HepG2 (cell line): ENCODE measurements at regions not wholly inside any gene's neighbourhood (a gene's known extent, or its start where the extent isn't known, plus 50 kb on each side); places are given as distances from the start of the nearest gene placed in this dataset.

ENCODE experiments used
- ATAC-seq: fragments of 200-7000 bp; cut with Tn5 transposase; 3 replicates; pipeline ENCODE4 v1.9.1; 2020; ENCODE audit warnings: mild to moderate bottlenecking, moderate library complexity
- BruUV-seq: library from RNA; stranded (reverse); fragments of 400-500 nt; replicated peaks from 2 replicates; lab custom pipeline; 2021; lab: Mats Ljungman, UMichigan
- CTCF ChIA-PET: fragments of 300-600 bp; formaldehyde crosslinking; extraction: SDS; loops from one replicate; lab custom pipeline; 2021; ENCODE audit warnings: low total read pairs, inconsistent platforms, low intra/inter-chr PET ratio; lab: Yijun Ruan, JAX
- POLR2A ChIA-PET: fragments of 350-600 bp; sonication (Branson Sonifier 250); formaldehyde crosslinking; loops from one replicate; lab custom pipeline; 2020; ENCODE audit warnings: antibody characterized with exemption, inconsistent platforms; lab: Yijun Ruan, JAX
- DNase-seq: peaks from one replicate; pipeline ENCODE4 v3.0.0-alpha.2; 2015; ENCODE audit warnings: low spot score
- FAIRE-seq: peaks from 3 replicates; lab custom pipeline; 2011; peaks lifted over from hg19 to GRCh38; lab: Jason Lieb, UNC
- H2AFZ ChIP-seq: one replicate; pipeline ENCODE4 v1.6.1; 2011; ENCODE audit warnings: low read length, inconsistent platforms
- H3K27ac ChIP-seq: fragments of 300-600 bp; 3 replicates; pipeline ENCODE4 v1.8.0; 2011; ENCODE audit warnings: mixed run types, mild to moderate bottlenecking, mixed read lengths, low read length, inconsistent platforms; ENCODE audit not compliant: insufficient read depth; ENCODE audit errors: extremely low read length
- H3K27me3 ChIP-seq, 2 experiments: fragments of 200-600 bp in 1 of 2; 2 replicates in 1 of 2; 3 replicates in 1 of 2; pipeline versions ENCODE4 v1.6.0 to v1.8.0; 2011; ENCODE audit warnings: low read length in 2 of 2, mild to moderate bottlenecking in 2 of 2, moderate library complexity in 2 of 2, inconsistent platforms in 1 of 2; ENCODE audit not compliant: insufficient read depth in 2 of 2, control insufficient read depth in 1 of 2
- H3K36me3 ChIP-seq, 2 experiments: fragments of 200-600 bp in 1 of 2; replicated peaks in 1 of 2; 2 replicates in 1 of 2; 3 replicates in 1 of 2; pipeline versions ENCODE4 v1.5.1 to v1.8.0; 2011; ENCODE audit warnings: low read length in 2 of 2, inconsistent platforms in 1 of 2; ENCODE audit not compliant: insufficient read depth in 2 of 2, control insufficient read depth in 1 of 2
- H3K4me1 ChIP-seq: 2 replicates; pipeline ENCODE4 v1.5.1; 2012; ENCODE audit warnings: low read length, inconsistent platforms; ENCODE audit not compliant: insufficient read depth
- H3K4me2 ChIP-seq: 2 replicates; pipeline ENCODE4 v1.6.0; 2011; ENCODE audit warnings: low read depth, low read length, inconsistent platforms
- H3K4me3 ChIP-seq, 3 experiments: fragments of 200-600 bp in 1 of 3; sonication (generic), shearing (Covaris generic) in 1 of 3; replicated peaks in 1 of 3; 2 replicates each; pipeline ENCODE4 v1.5.1; 2011 to 2016; ENCODE audit warnings: low read length in 3 of 3, inconsistent platforms in 2 of 3, low read depth in 2 of 3, mild to moderate bottlenecking in 2 of 3, control low read depth in 1 of 3, mixed read lengths in 1 of 3; ENCODE audit not compliant: insufficient read depth in 1 of 3
- H3K79me2 ChIP-seq: one replicate; pipeline ENCODE4 v1.6.1; 2011; ENCODE audit warnings: low read length, inconsistent platforms; ENCODE audit not compliant: insufficient read depth
- H3K9ac ChIP-seq: 2 replicates; pipeline ENCODE4 v1.6.0; 2011; ENCODE audit warnings: mild to moderate bottlenecking, low read depth, low read length, inconsistent platforms; ENCODE audit not compliant: insufficient read depth
- H3K9me3 ChIP-seq: 2 replicates; pipeline ENCODE4 v1.5.1; 2012; ENCODE audit warnings: mild to moderate bottlenecking, low read length
- H4K20me1 ChIP-seq: 2 replicates; pipeline ENCODE4 v1.6.0; 2011; ENCODE audit warnings: inconsistent platforms, mild to moderate bottlenecking, low read length, moderate library complexity; ENCODE audit not compliant: insufficient read depth
- ELF3 ChIP-seq: IDR thresholded peaks from 2 replicates; pipeline ENCODE4 v1.6.1; 2016; ENCODE audit warnings: missing genetic modification reagents, missing compliant biosample characterization
- HIC2 ChIP-seq: sonication (generic); formaldehyde crosslinking; IDR thresholded peaks from 2 replicates; pipeline ENCODE4 v1.9.0; 2022; ENCODE audit warnings: low read depth, missing genetic modification reagents
- NFYB ChIP-seq: sonication (generic); formaldehyde crosslinking; IDR thresholded peaks from 2 replicates; pipeline ENCODE4 v1.4.0; 2020; ENCODE audit warnings: missing genetic modification reagents
- RCOR2 ChIP-seq: IDR thresholded peaks from 2 replicates; pipeline ENCODE4 v1.6.1; 2016; ENCODE audit warnings: missing biosample characterization, missing genetic modification reagents
- TMF1 ChIP-seq: sonication (generic); formaldehyde crosslinking; IDR thresholded peaks from 2 replicates; pipeline ENCODE4 v1.8.1; 2022; ENCODE audit warnings: low read depth, missing genetic modification reagents
- ZNF235 ChIP-seq: sonication (generic); formaldehyde crosslinking; IDR thresholded peaks from 2 replicates; pipeline ENCODE4 v1.8.1; 2023; ENCODE audit warnings: mild to moderate bottlenecking, missing genetic modification reagents, borderline replicate concordance
- ZNF33B ChIP-seq: sonication (generic); formaldehyde crosslinking; IDR thresholded peaks from 2 replicates; pipeline ENCODE4 v1.5.1; 2020; ENCODE audit warnings: mild to moderate bottlenecking, missing genetic modification reagents
- ZNF644 ChIP-seq: IDR thresholded peaks from 2 replicates; pipeline ENCODE4 v1.6.1; 2016; ENCODE audit warnings: low read depth
- ZNF710 ChIP-seq: sonication (generic); formaldehyde crosslinking; IDR thresholded peaks from 2 replicates; pipeline ENCODE4 v1.5.0; 2020; ENCODE audit warnings: mild to moderate bottlenecking, missing genetic modification reagents, borderline replicate concordance
- WGBS: methylation state at CpG from one replicate; pipeline ENCODE4 v1.1.6; 2017; ENCODE audit warnings: low lambda C conversion rate; 5-methylcytosine and 5-hydroxymethylcytosine counted together
- in situ Hi-C: cut with HindIII; loops from 2 replicates; pipeline ENCODE4 v1.10.0; 2017; ENCODE audit warnings: low pct_unique_long_range_greater_than_20kb; ENCODE audit not compliant: extremely low pct_ligation_motif_present
- intact Hi-C: fragments of 100-400 bp; cut with micrococcal nuclease; formaldehyde crosslinking; loops from one replicate; pipeline ENCODE4 v1.10.0; 2022; ENCODE audit not compliant: unreplicated experiment

GRCh38 chr15:37731146-37731746 lies 203.2 kb upstream of the TMCO5A start:
- H3K36me3 ChIP-seq = no peaks in the 10 kb centered on the region
- no peaks in the 10 kb centered on the region for H3K79me2 ChIP-seq
- H3K4me1 ChIP-seq = no peaks in the 10 kb centered on the region
- H3K4me2 ChIP-seq = no peak overlapping the region
- POLR2A ChIA-PET = no interaction called here
- no peak overlapping the region for H3K9ac ChIP-seq
- 3% methylated on average over 5 of the region's 5 CpGs for WGBS
- DNase-seq = no peak
- H4K20me1 ChIP-seq = no peaks in the 10 kb centered on the region
- BruUV-seq = no TSS peak
- in situ Hi-C loops = no loop called here
- CTCF ChIA-PET = no interaction called here
- FAIRE-seq = no peak
- H3K27ac ChIP-seq = no peak overlapping the region
- H2AFZ ChIP-seq = no peak overlapping the region
- ATAC-seq = no peak
- H3K9me3 ChIP-seq = no peaks in the 10 kb centered on the region
- TF ChIP-seq ZNF644 (no peak), NFYB (no peak), TMF1 (CRISPR knock-in tag) (no peak), ELF3 (no peak), HIC2 (CRISPR knock-in tag) (no peak), ZNF33B (CRISPR knock-in tag) (no peak), RCOR2 (CRISPR knock-in tag) (no peak), ZNF710 (CRISPR knock-in tag) (no peak), ZNF235 (CRISPR knock-in tag) (no peak)
- intact Hi-C loops = no loop called here
- no peaks in the 10 kb centered on the region for H3K27me3 ChIP-seq
- H3K4me3 ChIP-seq = no peak overlapping the region
